Astrocyte of the cerebellum (primary cell): ENCODE measurements at regions not wholly inside any gene's neighbourhood (a gene's known extent, or its start where the extent isn't known, plus 50 kb on each side); places are given as distances from the start of the nearest gene placed in this dataset.
A peak's percentile ranks its signal among the peaks of the same experiment; 100 is the strongest.

Experiments
- DNase-seq: peaks from one replicate; pipeline ENCODE4 v3.0.0-alpha.2; 2011; ENCODE audit warnings: low read depth
- H3K4me3 ChIP-seq: 2 replicates; pipeline ENCODE4 v1.5.1; 2011; ENCODE audit warnings: mild to moderate bottlenecking, low read depth, low read length, moderate library complexity
- in situ Hi-C: cut with HindIII; loops from 2 replicates; pipeline ENCODE4 v1.10.0; 2017; ENCODE audit warnings: low sequenced_read_pairs
- TF ChIP-seq, protein P1 (sequence below): IDR thresholded peaks from 2 replicates; pipeline ENCODE4 v1.5.1; 2012; ENCODE audit warnings: low read length, low read depth, moderate library complexity, mild to moderate bottlenecking; ENCODE audit errors: missing control alignments

GRCh38 chr5:109511980-109512734, 102.4 kb upstream of the PJA2 start:
- in situ Hi-C loops = no loop called here

GRCh38 chr5:109506556-109506955, 96.8 kb upstream of the PJA2 start:
- TF ChIP-seq, protein P1, sequence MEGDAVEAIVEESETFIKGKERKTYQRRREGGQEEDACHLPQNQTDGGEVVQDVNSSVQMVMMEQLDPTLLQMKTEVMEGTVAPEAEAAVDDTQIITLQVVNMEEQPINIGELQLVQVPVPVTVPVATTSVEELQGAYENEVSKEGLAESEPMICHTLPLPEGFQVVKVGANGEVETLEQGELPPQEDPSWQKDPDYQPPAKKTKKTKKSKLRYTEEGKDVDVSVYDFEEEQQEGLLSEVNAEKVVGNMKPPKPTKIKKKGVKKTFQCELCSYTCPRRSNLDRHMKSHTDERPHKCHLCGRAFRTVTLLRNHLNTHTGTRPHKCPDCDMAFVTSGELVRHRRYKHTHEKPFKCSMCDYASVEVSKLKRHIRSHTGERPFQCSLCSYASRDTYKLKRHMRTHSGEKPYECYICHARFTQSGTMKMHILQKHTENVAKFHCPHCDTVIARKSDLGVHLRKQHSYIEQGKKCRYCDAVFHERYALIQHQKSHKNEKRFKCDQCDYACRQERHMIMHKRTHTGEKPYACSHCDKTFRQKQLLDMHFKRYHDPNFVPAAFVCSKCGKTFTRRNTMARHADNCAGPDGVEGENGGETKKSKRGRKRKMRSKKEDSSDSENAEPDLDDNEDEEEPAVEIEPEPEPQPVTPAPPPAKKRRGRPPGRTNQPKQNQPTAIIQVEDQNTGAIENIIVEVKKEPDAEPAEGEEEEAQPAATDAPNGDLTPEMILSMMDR = no peak

More at GRCh38 chr5:109511980-109512734, 102.4 kb upstream of the PJA2 start:
- TF ChIP-seq, protein P1 = no peak
- H3K4me3 ChIP-seq = no peak overlapping the region
- no peak for DNase-seq

DNA sequence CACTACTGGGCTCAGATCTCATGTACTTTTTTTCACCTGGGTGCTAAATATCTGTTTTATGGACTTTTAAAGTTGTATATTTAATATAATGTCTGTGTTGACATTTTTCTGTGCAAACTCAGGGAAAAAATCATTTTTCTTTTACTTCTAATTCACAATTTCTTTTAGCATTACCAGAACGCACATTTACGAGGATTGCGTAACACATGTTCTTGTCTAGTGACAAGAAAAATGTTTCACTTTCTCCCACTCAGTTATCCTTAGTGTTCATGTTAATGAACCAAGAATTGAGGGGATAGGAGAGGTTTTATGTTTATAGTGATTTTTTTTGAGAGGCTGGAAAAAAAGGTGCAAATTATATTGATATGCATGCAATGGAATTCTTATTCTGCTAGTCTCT, 86.3 kb upstream of the PJA2 start:
- no peak overlapping the region for H3K4me3 ChIP-seq
- TF ChIP-seq, protein P1 = no peak
- in situ Hi-C loops = no loop called here
- DNase-seq = no peak

More at GRCh38 chr5:109506556-109506955, 96.8 kb upstream of the PJA2 start:
- in situ Hi-C loops = no loop called here
- DNase-seq = no peak
- H3K4me3 ChIP-seq = no peak overlapping the region

- in situ Hi-C loops = no loop called here
Measured at GRCh38 chr5:109487753-109488420, 78.1 kb upstream of the PJA2 start.

DNA sequence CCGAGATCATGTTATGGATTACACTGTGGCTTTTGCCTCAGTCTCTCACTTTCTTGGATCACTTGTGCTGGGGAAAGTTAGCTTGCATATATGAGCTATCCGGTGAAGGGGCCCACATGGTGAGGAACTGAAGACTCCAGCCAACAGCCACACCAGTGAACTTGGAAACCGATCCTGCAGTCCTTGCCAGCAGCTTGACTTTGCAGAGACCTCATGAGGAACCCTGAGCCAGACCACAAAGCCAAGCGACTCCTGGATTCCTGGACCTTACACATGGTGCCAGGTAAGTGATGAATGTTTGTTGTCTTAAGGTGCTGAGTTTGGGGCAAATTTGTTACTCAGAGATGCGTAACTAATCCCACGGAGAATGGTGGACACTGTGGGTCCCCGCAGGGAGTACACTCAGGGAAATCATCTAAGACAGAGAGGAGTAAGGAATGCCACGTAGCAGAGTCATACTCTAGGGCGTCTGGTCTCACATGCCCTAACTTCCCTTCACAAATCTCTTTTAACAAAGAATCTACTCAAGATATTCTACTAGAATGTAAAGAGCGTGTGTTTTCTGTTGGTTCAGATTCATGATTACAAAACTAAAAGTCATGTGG, 76.5 kb upstream of the PJA2 start:
- DNase-seq = peak; percentile 91
- H3K4me3 ChIP-seq = no peak overlapping the region
- TF ChIP-seq, protein P1 = no peak
- in situ Hi-C loops = no loop called here

More at GRCh38 chr5:109487753-109488420, 78.1 kb upstream of the PJA2 start:
- no peak overlapping the region for H3K4me3 ChIP-seq
- DNase-seq = no peak
- TF ChIP-seq, protein P1 = no peak

DNA sequence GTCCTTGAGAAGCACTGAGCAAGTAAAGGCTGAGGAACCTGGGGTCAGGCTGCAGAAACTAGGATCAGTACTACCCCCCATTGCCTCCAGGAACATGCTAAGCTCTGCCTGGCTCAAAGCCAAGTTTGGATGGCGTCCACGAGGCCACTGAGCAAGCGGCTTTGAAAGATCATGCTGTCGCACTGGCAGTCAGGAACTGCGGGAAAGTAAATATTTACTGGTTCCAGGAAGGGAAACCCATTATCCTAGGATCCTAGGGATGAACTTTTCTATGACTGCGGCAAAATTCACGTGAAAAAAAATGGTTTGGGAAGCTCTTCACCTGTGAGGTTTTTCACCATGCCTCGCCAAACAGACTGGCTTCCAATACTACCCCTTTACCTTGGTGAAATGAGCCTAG, 75.3 kb upstream of the PJA2 start:
- TF ChIP-seq, protein P1 = no peak
- H3K4me3 ChIP-seq = no peak overlapping the region
- in situ Hi-C loops = no loop called here
- DNase-seq = no peak
